Left ventricle myocardium superior (tissue), 1 donor: ENCODE measurements at regions not wholly inside any gene's neighbourhood (a gene's known extent, or its start where the extent isn't known, plus 50 kb on each side); places are given as distances from the start of the nearest gene placed in this dataset.

ENCODE experiments used
- ATAC-seq: fragments of 200-7000 bp; cut with Tn5 transposase; one replicate; pipeline ENCODE4 v1.9.1; 2020; ENCODE audit warnings: mild to moderate bottlenecking, moderate library complexity
- DNase-seq: peaks from one replicate; pipeline ENCODE4 v3.0.0-alpha.2; 2020
- intact Hi-C: fragments of 100-400 bp; cut with micrococcal nuclease; formaldehyde crosslinking; loops from one replicate; pipeline ENCODE4 v1.11.0; 2022
- donor health status: DM: no; HTN: yes; CAD: no; lungs with severe emphysema.

DNA sequence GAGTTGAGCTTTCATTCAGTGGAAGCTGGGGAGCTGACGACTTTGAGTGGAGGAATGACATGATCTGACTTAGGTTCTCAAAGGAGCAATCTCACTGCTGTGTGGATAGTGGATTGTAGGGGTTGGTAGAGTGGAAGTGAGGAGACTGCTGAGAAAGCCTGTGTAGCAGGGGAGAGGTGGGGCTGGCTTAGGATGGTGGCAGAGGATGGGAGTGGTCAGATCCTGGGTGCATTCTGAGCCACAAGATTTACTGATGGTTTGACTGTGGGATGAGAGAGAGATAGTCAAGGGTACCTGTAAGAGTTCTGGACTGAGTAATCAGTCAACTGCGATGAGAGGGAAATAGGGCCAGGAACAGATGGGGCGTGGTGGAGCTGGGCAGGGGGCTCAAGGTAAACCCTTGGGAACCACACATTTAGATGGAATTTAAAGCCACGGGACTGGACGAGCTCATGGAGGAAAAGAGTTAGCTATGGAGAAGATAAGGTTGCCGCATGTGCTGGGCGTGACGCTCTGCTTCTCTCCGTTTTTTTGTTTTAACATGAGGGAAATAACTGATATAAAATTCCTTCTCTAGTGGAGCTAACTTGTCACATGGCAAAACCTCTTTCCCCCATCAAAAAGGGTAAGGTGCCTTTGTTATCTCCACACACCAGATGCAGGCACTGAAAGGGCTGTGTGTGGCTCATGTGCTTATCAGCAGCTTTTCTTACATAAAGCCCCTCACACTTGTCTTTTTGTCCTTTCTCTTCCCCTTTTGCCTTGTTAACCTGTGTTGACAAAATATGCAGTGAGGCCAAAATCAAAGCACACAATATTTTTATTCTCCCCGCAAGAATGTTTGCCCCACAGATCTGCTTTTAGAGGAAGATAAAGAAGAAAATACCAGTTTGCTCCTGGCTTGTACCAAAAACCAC is 379.8 kb downstream of the TSN start:
- intact Hi-C loops, result no loop called here
- DNase-seq, result no peak
- ATAC-seq, result no peak

GRCh38 chr2:122136056-122136455 is 380.6 kb downstream of the TSN start:
- intact Hi-C loops, result no loop called here
- ATAC-seq (no peak), DNase-seq (no peak)

DNA sequence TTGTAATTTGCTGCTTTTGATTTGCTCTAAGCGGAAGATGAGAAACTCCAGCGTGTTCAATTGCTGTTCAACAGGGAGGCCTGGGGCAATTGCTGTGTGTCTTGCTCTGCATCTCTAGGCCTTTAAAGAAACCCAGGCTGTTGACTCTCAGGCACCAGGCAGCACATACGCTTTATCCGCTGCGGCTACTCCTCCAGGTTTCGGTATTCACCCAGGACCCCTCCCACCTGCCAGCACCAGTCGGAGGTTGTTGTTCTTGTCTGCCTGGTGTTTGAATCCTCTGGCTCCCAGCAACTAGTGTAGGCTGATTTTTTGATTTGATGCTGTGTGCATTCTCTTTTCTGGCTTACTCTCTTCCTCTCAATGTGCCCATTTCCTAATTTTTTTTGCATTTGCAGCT is 383.1 kb downstream of the TSN start:
- intact Hi-C loops, result no loop called here
- ATAC-seq (no peak), DNase-seq (no peak)

GRCh38 chr2:122139739-122140420 is 384.4 kb downstream of the TSN start:
- ATAC-seq (no peak), DNase-seq (no peak)
- intact Hi-C loops, result no loop called here

- intact Hi-C loops, result no loop called here
- DNase-seq (no peak), ATAC-seq (no peak)
Measured at GRCh38 chr2:122144884-122145283, 389.4 kb downstream of the TSN start.

- intact Hi-C loops, result no loop called here
- ATAC-seq (no peak), DNase-seq (no peak)
Measured at GRCh38 chr2:122145856-122146255, 390.4 kb downstream of the TSN start.

GRCh38 chr2:122148128-122148767 is 392.8 kb downstream of the TSN start:
- intact Hi-C loops, result no loop called here
- ATAC-seq, result no peak
- DNase-seq, result no peak

- no peak for DNase-seq
- no peak for ATAC-seq
- intact Hi-C loops, result no loop called here
Measured at GRCh38 chr2:122150524-122151280, 395.3 kb downstream of the TSN start.

GRCh38 chr2:122152571-122152970 is 397.1 kb downstream of the TSN start:
- ATAC-seq, result no peak

DNA sequence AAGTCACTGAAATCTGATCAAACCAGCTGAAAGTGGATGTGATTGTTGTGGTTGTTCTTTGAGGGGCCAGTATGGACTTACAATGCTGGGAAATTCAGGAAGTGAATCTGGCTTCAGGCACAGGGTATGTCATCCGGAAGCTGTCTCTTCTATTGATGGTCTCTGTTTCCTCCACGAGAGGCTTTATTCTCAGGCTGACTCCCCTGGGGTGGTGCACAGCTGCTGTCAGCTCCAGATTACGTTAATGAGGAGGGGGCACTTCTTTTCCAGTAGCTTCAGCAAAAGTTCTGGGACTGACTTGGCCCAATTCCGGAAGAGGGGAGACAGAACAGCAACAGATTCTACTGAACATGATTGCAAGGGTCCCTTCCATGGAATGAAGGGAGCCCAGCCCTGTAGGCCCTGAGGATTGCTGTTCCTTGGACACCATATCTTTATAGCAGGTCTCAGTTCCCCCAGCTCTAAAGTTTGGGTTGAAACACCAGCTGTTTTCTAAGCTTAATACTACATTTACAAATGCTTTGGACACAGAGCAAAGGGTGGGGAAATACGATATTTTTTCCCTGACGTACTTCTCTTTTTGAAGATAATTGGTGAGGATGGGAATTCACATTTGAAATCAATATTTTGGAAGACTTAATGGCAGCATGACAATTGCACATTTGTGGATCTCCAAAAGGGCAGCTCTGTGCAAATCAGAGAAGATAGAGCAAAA is 400.9 kb downstream of the TSN start:
- intact Hi-C loops, result no loop called here
- no peak for DNase-seq
- no peak for ATAC-seq

More at GRCh38 chr2:122152571-122152970, 397.1 kb downstream of the TSN start:
- no peak for DNase-seq
- intact Hi-C loops, result no loop called here

GRCh38 chr2:122157158-122157557 is 401.7 kb downstream of the TSN start:
- ATAC-seq (no peak), DNase-seq (no peak)
- intact Hi-C loops, result no loop called here

GRCh38 chr2:122163617-122164016 is 408.2 kb downstream of the TSN start:
- DNase-seq (no peak), ATAC-seq (no peak)
- intact Hi-C loops, result no loop called here

- intact Hi-C loops, result no loop called here
- ATAC-seq, result no peak
Measured at GRCh38 chr2:122164964-122165363, 409.5 kb downstream of the TSN start.

GRCh38 chr2:122166820-122167219 is 411.4 kb downstream of the TSN start:
- DNase-seq (no peak), ATAC-seq (no peak)
- intact Hi-C loops, result no loop called here

More at GRCh38 chr2:122164964-122165363, 409.5 kb downstream of the TSN start:
- no peak for DNase-seq

- ATAC-seq (no peak), DNase-seq (no peak)
Measured at GRCh38 chr2:122167515-122167914, 412.1 kb downstream of the TSN start.

DNA sequence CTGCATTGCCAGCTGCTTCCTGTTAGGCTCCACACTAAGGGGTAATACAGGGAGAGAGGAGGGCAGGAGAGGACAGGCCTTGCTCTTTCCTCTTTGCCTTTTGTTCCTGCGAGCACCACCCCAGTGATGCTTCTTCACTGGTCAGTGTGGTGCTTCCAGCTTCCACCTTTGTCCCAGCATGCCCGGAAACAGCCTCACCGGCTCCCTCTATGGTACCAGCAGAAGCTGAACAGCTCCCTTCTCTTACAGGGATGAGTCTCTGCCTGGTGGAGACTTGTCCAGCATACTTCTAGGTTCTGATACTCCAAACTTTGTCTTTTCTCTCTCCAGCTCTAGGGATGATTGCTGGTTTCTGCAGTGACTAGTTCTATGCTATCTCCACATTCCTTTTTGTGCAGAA is 413.3 kb downstream of the TSN start:
- intact Hi-C loops, result no loop called here
- no peak for ATAC-seq

More at GRCh38 chr2:122167515-122167914, 412.1 kb downstream of the TSN start:
- intact Hi-C loops, result no loop called here

DNA sequence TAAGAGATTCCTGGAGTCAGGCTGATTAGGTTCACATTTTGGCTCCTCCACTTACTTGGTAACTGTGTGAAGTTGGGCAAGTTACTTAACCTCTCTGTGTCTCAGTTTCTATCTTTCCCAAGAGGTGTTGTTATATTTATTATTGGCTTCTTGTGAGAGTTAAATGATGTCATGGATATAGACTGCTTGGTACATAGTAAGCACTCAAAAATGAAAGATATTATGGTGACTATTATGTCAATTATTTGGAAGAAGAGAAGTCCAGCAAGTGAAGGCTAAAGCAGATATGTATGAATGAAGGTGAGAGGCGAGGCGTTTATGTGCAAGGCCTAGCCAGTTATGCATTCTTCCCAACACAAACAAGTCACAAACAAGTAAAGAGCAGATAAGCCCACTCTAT is 417.4 kb downstream of the TSN start:
- DNase-seq, result no peak
- intact Hi-C loops, result no loop called here
- ATAC-seq, result no peak

More for the DNA sequence above, 413.3 kb downstream of the TSN start:
- no peak for DNase-seq

GRCh38 chr2:122174061-122174460 is 418.6 kb downstream of the TSN start:
- ATAC-seq, result no peak
- no peak for DNase-seq
- intact Hi-C loops, result no loop called here
